ENCODE measurements at regions not wholly inside any gene's neighbourhood (a gene's known extent, or its start where the extent isn't known, plus 50 kb on each side); places are given as distances from the start of the nearest gene placed in this dataset.

DNA sequence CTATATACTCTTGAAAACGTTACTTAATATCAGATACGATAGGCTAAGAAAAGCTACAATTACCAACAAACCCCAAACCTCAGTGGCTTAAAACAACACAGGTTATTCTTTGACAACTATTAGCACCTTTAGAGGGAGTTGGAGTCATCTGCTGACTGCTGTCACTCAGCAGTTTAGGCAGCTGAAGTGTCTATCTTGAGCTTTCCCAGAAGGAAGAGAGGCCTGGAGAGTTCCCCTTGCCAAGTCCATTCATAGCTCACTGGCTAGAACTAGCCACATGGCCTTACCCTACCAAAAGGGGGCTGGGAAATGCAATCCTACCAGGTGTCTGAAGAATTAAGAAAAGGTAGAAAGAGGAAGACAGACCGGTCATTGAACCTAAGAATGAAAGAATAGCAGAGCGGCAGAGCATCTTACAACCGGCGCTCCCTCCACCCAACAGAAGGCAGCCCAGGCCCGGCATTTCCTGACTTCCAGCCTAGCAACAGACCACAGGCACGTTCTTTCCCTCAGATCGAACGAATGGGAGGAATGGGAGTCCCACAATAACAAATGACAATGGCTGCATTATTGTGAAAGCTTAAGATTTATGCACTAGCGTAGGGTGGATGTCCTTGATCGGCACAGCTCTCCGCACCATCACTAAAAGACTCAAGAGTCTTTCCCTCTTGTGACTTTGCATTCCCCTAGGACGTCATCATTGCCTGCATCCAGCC, 211.2 kb upstream of the CTAGE1 start:
- Histone ChIP-seq H3K4me1 (ENCODE audit: low read depth) (peaks cover 5% of the 10 kb centered on the region), H3K4me3 (no peak overlapping the region), H3K27me3 (no peaks in the 10 kb centered on the region), H3K9me3 (ENCODE audit: low read depth) (no peaks in the 10 kb centered on the region), H3K36me3 (no peaks in the 10 kb centered on the region), H3K27ac (peak overlapping the region; percentile 12)
- TF ChIP-seq, protein P1, sequence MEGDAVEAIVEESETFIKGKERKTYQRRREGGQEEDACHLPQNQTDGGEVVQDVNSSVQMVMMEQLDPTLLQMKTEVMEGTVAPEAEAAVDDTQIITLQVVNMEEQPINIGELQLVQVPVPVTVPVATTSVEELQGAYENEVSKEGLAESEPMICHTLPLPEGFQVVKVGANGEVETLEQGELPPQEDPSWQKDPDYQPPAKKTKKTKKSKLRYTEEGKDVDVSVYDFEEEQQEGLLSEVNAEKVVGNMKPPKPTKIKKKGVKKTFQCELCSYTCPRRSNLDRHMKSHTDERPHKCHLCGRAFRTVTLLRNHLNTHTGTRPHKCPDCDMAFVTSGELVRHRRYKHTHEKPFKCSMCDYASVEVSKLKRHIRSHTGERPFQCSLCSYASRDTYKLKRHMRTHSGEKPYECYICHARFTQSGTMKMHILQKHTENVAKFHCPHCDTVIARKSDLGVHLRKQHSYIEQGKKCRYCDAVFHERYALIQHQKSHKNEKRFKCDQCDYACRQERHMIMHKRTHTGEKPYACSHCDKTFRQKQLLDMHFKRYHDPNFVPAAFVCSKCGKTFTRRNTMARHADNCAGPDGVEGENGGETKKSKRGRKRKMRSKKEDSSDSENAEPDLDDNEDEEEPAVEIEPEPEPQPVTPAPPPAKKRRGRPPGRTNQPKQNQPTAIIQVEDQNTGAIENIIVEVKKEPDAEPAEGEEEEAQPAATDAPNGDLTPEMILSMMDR (IDR thresholded peaks at IDR 0.05; ENCODE audit: low read depth, low read length), result no peak
- no peak for DNase-seq (ENCODE audit: low read depth in 1 of 2, low spot score in 1 of 2)

DNA sequence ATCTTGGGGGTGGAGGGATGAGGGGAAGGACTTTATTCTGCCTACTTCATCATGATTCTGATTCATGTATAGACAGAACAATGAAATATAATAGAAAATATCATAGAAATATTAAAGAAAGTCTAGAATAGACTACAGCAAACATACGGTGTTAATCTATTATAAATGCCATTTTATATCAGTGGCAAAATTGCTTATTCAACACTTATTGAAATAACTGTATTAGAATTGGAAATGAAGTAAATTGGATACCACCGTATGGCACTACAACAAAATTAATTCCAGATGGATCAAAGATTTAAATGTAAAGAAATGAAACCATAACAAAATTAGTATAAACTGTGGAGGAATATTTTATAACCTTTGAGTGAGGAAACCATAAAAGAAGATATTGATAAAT, 213.3 kb upstream of the CTAGE1 start:
- H3K27me3 ChIP-seq, result no peaks in the 10 kb centered on the region
- TF ChIP-seq, protein P1 (IDR thresholded peaks at IDR 0.05; ENCODE audit: low read depth, low read length), result no peak
- no peaks in the 10 kb centered on the region for H3K36me3 ChIP-seq
- no peak overlapping the region for H3K27ac ChIP-seq
- H3K9me3 ChIP-seq (ENCODE audit: low read depth), result no peaks in the 10 kb centered on the region
- no peak overlapping the region for H3K4me3 ChIP-seq
- DNase-seq (ENCODE audit: low read depth in 1 of 2, low spot score in 1 of 2), result no peak
- peaks cover 5% of the 10 kb centered on the region for H3K4me1 ChIP-seq (ENCODE audit: low read depth)

DNA sequence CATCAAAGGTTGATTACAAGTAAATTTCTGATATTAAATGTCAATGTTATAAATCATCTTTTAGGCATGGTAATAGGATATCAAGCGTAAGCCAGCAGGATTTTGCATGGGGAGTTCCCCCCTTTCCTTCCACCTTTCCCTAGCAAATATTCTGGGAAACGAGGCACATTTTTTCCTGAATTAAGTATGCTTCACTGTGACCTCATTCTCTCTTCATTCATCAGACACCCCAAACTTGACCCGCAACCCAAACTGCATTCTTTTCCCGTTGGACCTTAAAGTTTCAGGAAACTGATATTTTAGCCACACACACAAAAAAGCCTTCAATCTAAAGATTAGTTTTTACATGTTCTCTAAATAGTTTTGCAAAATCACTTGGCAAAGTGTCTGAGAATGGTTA, 214.5 kb upstream of the CTAGE1 start:
- no peak for DNase-seq (ENCODE audit: low read depth in 1 of 2, low spot score in 1 of 2)
- Histone ChIP-seq H3K4me1 (ENCODE audit: low read depth) (peaks cover 5% of the 10 kb centered on the region), H3K27me3 (no peaks in the 10 kb centered on the region), H3K36me3 (no peaks in the 10 kb centered on the region), H3K27ac (no peak overlapping the region), H3K4me3 (no peak overlapping the region), H3K9me3 (ENCODE audit: low read depth) (no peaks in the 10 kb centered on the region)
- TF ChIP-seq, protein P1 (IDR thresholded peaks at IDR 0.05; ENCODE audit: low read depth, low read length), result no peak

DNA sequence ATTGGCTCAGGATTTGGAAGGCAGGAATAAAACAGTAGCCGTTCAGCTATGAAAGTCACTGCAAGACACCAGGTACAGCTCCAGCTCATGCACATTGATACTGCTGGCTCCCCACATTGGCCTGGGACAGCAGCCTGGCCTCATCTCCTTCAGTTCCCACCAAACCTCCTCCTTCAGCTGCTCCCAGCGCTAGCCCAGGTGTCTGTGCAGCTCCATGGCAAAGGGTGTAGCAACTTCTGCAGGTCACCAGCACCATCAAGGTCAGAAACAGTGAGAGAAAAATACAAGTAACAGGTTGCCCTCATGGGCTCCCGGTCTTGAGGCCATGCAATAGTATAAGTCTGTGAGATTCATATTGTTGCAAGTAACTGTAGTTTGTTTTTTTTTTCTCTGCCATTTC, 216.7 kb upstream of the CTAGE1 start:
- Histone ChIP-seq H3K36me3 (no peaks in the 10 kb centered on the region), H3K4me3 (no peak overlapping the region), H3K27me3 (no peaks in the 10 kb centered on the region), H3K4me1 (ENCODE audit: low read depth) (no peaks in the 10 kb centered on the region), H3K27ac (no peak overlapping the region), H3K9me3 (ENCODE audit: low read depth) (no peaks in the 10 kb centered on the region)
- no peak for DNase-seq (ENCODE audit: low read depth in 1 of 2, low spot score in 1 of 2)
- TF ChIP-seq, protein P1 (IDR thresholded peaks at IDR 0.05; ENCODE audit: low read depth, low read length), result no peak

DNA sequence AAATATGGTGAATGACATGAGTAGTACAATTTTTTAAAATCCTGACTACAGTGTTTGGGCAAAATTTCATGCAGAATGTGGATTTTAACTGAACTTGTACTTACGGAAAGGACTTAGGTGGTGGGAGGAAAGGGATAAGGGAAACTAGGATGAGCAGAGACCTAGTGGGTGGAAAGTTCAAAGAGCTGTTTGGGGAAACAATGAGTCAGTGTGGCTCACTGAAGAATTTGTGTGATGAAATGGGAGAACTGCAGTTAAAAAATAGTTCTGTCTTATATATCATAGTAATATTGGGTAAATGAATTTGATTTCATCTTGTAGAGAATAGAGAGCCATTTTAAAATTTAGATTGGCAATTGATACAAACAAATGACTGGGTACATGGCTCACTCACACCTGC, 220.1 kb upstream of the CTAGE1 start:
- DNase-seq (ENCODE audit: low read depth in 1 of 2, low spot score in 1 of 2), result peak in 1 of 2 donors; percentile 88
- Histone ChIP-seq H3K27ac (no peak overlapping the region), H3K27me3 (no peaks in the 10 kb centered on the region), H3K9me3 (ENCODE audit: low read depth) (no peaks in the 10 kb centered on the region), H3K36me3 (no peaks in the 10 kb centered on the region), H3K4me1 (ENCODE audit: low read depth) (no peaks in the 10 kb centered on the region), H3K4me3 (no peak overlapping the region)
- TF ChIP-seq, protein P1 (IDR thresholded peaks at IDR 0.05; ENCODE audit: low read depth, low read length), result no peak
